ENCODE measurements at regions not wholly inside any gene's neighbourhood (a gene's known extent, or its start where the extent isn't known, plus 50 kb on each side); places are given as distances from the start of the nearest gene placed in this dataset.

GRCh38 chr15:93486407-93487117, 397.6 kb upstream of the RGMA start:
- no peak overlapping the region for H3K27ac Mint-ChIP-seq
- H3K27me3 Mint-ChIP-seq (ENCODE audit: low read depth), result peaks cover 7% of the 10 kb centered on the region; the same call in 1 of the 2 replicates
- no peak for TF ChIP-seq SMAD3 (CRISPR knock-in tag; IDR thresholded peaks at IDR 0.05; ENCODE audit: borderline replicate concordance)
- H3K4me3 Mint-ChIP-seq, result no peak overlapping the region
- peaks cover 3% of the 10 kb centered on the region for H3K9me3 Mint-ChIP-seq
- CTCF ChIA-PET, result no interaction called here
- ATAC-seq, result no peak
- peaks cover 15% of the 10 kb centered on the region for H3K4me1 Mint-ChIP-seq
- POLR2A ChIA-PET, result interaction anchor here (0.7 kb wide), 1 partner anchor 1486 kb away, joined by 6 read pairs; no protein-coding TSS in a partner anchor
- no peaks in the 10 kb centered on the region for H3K36me3 Mint-ChIP-seq
- DNase-seq (ENCODE audit: low spot score), result no peak

- H3K36me3 Mint-ChIP-seq, result no peaks in the 10 kb centered on the region
Measured at GRCh38 chr15:93485438-93486327, 396.7 kb upstream of the RGMA start.

GRCh38 chr15:93483923-93484322, 394.9 kb upstream of the RGMA start:
- Mint-ChIP-seq H3K4me1 (peaks cover 20% of the 10 kb centered on the region), H3K27me3 (ENCODE audit: low read depth) (peaks cover 14% of the 10 kb centered on the region), H3K9me3 (no peaks in the 10 kb centered on the region; the same call in none of the 2 replicates), H3K4me3 (no peak overlapping the region), H3K36me3 (no peaks in the 10 kb centered on the region), H3K27ac (no peak overlapping the region)
- DNase-seq (ENCODE audit: low spot score), result no peak
- no peak for ATAC-seq
- TF ChIP-seq FOXK1 (CRISPR knock-in tag; IDR thresholded peaks at IDR 0.05) (no peak), MYBL2 (CRISPR knock-in tag; IDR thresholded peaks at IDR 0.05) (no peak), ZNF263 (CRISPR knock-in tag; IDR thresholded peaks at IDR 0.05; ENCODE audit: low read depth) (no peak), ZNF317 (CRISPR knock-in tag; IDR thresholded peaks at IDR 0.05; ENCODE audit: borderline replicate concordance, low read depth) (no peak), AFF4 (CRISPR knock-in tag; IDR thresholded peaks at IDR 0.05; ENCODE audit: borderline replicate concordance) (no peak), HMGXB4 (CRISPR knock-in tag; IDR thresholded peaks at IDR 0.05) (no peak)
- CTCF ChIA-PET, result no interaction called here
- POLR2A ChIA-PET, result no interaction called here

More at GRCh38 chr15:93485438-93486327, 396.7 kb upstream of the RGMA start:
- Mint-ChIP-seq H3K4me1 (peaks cover 15% of the 10 kb centered on the region), H3K27me3 (ENCODE audit: low read depth) (peaks cover 10% of the 10 kb centered on the region; the same call in 1 of the 2 replicates), H3K4me3 (no peak overlapping the region), H3K9me3 (peaks cover 3% of the 10 kb centered on the region), H3K27ac (no peak overlapping the region)
- no peak for DNase-seq (ENCODE audit: low spot score)
- TF ChIP-seq TEAD1 (CRISPR knock-in tag; IDR thresholded peaks at IDR 0.05) (no peak), CBFB (CRISPR knock-in tag; IDR thresholded peaks at IDR 0.05; ENCODE audit: low read depth) (no peak), MXD4 (CRISPR knock-in tag; IDR thresholded peaks at IDR 0.05; ENCODE audit: borderline replicate concordance) (no peak), ATF1 (CRISPR knock-in tag; IDR thresholded peaks at IDR 0.05) (no peak), OVOL2 (CRISPR knock-in tag; IDR thresholded peaks at IDR 0.05; ENCODE audit: borderline replicate concordance) (no peak), SMAD3 (CRISPR knock-in tag; IDR thresholded peaks at IDR 0.05; ENCODE audit: borderline replicate concordance) (no peak), ZNF121 (CRISPR knock-in tag; IDR thresholded peaks at IDR 0.05) (no peak), USF2 (CRISPR knock-in tag; IDR thresholded peaks at IDR 0.05) (no peak), GTF2I (CRISPR knock-in tag; conservative IDR thresholded peaks at IDR 0.05) (no peak), CREB1 (CRISPR knock-in tag; IDR thresholded peaks at IDR 0.05) (no peak), ZNF219 (CRISPR knock-in tag; IDR thresholded peaks at IDR 0.05; ENCODE audit: borderline replicate concordance) (no peak), CREM (CRISPR knock-in tag; IDR thresholded peaks at IDR 0.05) (no peak), ZSCAN18 (CRISPR knock-in tag; IDR thresholded peaks at IDR 0.05) (no peak), ZNF232 (CRISPR knock-in tag; IDR thresholded peaks at IDR 0.05) (no peak), TP53 (CRISPR knock-in tag; IDR thresholded peaks at IDR 0.05) (no peak), ZNF263 (CRISPR knock-in tag; IDR thresholded peaks at IDR 0.05; ENCODE audit: low read depth) (no peak), E2F1 (CRISPR knock-in tag; IDR thresholded peaks at IDR 0.05) (no peak), FOXJ3 (CRISPR knock-in tag; IDR thresholded peaks at IDR 0.05; ENCODE audit: borderline replicate concordance) (no peak)
- CTCF ChIA-PET, result no interaction called here
- no peak for ATAC-seq
- POLR2A ChIA-PET, result no interaction called here
